ENCODE measurements at regions not wholly inside any gene's neighbourhood (a gene's known extent, or its start where the extent isn't known, plus 50 kb on each side); places are given as distances from the start of the nearest gene placed in this dataset.

DNA sequence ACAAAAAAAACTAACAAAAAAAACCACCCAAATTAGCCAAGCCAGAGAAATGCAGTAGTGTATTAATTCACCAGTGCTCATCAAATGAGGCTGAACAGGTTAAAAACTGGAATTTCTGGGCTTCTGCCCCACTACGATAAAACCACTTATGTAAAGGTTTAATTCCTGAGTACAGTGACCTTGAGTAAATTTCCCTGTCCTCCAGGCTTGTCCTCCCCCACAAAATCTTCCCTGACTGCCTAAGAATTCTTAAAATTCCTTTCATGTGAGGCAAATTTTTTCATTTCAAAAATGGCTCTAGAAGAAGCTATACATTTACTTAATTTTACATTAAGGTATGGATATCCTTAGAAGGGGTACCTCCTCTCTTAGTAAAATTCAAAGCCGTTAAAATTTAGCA lies 80.1 kb upstream of the ID4 start:
- no peak overlapping the region for H3K4me3 ChIP-seq (ENCODE audit: low read depth, low read length)

GRCh38 chr6:19759117-19759880 lies 77.9 kb upstream of the ID4 start:
- H3K4me3 ChIP-seq (ENCODE audit: low read depth, low read length): no peak overlapping the region

DNA sequence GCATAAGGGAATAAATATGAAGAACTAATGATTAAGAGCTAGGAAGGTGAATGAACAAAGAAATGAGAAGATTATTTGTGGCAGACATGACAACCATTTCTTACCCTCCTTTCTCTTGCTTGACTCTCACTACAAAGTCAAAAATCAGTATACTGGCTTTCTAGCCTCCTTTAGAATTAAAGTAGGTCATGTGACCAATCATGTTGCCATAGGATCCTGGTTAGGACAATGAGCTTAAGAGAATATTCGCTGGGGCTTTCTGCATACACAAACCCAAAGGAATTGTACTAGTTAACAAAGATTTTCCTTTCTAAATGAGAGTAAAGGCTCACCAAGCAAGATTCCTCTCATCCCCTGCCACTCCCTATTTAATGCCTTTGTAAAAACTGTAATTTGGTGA lies 76.0 kb upstream of the ID4 start:
- H3K4me3 ChIP-seq (ENCODE audit: low read depth, low read length): no peak overlapping the region

DNA sequence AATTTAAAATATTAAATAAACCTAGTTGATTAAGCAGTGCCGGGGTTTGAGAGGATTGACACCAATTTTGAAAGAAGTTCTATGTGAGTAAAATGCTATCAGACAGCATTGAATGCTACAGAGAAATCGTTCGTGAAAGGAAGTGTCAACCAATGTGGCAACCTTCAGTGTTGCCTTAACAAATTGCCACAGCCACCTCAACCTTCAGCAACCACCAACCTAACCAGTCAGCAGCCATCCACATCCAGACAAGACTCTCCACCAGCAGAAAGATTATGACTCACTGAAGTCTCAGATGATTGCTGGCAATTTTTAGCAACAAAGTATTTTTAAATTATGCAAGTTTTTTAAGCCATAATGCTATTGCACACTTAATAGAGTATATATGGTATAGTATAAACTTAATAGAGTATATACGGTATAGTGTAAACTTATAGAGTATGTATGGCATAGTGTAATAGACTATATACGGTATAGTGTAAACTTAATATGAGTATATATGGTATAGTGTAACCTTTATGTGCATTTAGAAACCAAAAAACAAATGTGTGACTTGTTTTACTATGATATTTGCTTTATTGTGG lies 65.3 kb upstream of the ID4 start:
- no peak overlapping the region for H3K4me3 ChIP-seq (ENCODE audit: low read depth, low read length)

DNA sequence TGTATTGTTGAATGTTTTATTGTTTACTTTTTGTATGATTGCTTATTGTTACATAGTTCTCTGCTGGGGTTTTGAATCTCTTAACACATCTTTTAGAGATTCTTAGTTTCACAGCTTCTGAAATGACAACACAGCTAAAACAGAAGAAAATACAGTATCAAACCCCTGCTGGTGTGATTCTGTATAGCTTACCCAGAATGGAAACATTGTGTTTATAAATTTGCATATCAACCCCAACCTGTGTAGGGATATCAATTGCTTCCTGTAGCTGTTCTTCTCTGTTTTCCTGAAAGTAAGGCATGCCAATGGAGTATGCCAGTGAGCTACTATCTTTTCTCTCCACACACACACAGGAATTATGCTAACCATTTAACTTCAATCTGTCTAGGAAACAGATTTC lies 64.3 kb upstream of the ID4 start:
- H3K4me3 ChIP-seq (ENCODE audit: low read depth, low read length): no peak overlapping the region

- no peak overlapping the region for H3K4me3 ChIP-seq (ENCODE audit: low read depth, low read length)
Observed at GRCh38 chr6:19781269-19781668, 55.9 kb upstream of the ID4 start.

GRCh38 chr6:19782588-19782987 lies 54.6 kb upstream of the ID4 start:
- H3K4me3 ChIP-seq (ENCODE audit: low read depth, low read length): no peak overlapping the region
